Liver (tissue), 3 donors: ENCODE measurements at regions not wholly inside any gene's neighbourhood (a gene's known extent, or its start where the extent isn't known, plus 50 kb on each side); places are given as distances from the start of the nearest gene placed in this dataset.

Experiments used
- JUND ChIP-seq, 2 donors: IDR thresholded peaks; 2 replicates each; pipeline ENCODE4 v1.6.1; 2016; ENCODE audit warnings: antibody characterized with exemption in 2 of 2
- RAD21 ChIP-seq, 2 donors: IDR thresholded peaks; 2 replicates each; pipeline ENCODE4 v1.6.1; 2016; ENCODE audit warnings: antibody characterized with exemption in 2 of 2, mild to moderate bottlenecking in 2 of 2
- SP1 ChIP-seq: IDR thresholded peaks from 2 replicates; pipeline ENCODE4 v1.6.1; 2018; ENCODE audit warnings: antibody characterized with exemption, mild to moderate bottlenecking
- TAF1 ChIP-seq: conservative IDR thresholded peaks from 2 replicates; pipeline ENCODE4 v1.6.1; 2016; ENCODE audit warnings: antibody characterized with exemption, mild to moderate bottlenecking
- YY1 ChIP-seq: IDR thresholded peaks from 2 replicates; pipeline ENCODE4 v1.6.1; 2016; ENCODE audit warnings: antibody characterized with exemption, mild to moderate bottlenecking
- TF ChIP-seq, protein P1 (sequence below): IDR thresholded peaks from 2 replicates; pipeline ENCODE4 v1.6.1; 2016; ENCODE audit warnings: antibody characterized with exemption
- TF ChIP-seq, protein P2 (sequence below): fragments of 150-350 bp; IDR thresholded peaks from 2 replicates; pipeline ENCODE4 v1.5.1; 2017; ENCODE audit warnings: improper control_type of control experiment, low read depth, low read length; ENCODE audit not compliant: missing input control
- donor health status: healthy.
- donor health status: healthy.

DNA sequence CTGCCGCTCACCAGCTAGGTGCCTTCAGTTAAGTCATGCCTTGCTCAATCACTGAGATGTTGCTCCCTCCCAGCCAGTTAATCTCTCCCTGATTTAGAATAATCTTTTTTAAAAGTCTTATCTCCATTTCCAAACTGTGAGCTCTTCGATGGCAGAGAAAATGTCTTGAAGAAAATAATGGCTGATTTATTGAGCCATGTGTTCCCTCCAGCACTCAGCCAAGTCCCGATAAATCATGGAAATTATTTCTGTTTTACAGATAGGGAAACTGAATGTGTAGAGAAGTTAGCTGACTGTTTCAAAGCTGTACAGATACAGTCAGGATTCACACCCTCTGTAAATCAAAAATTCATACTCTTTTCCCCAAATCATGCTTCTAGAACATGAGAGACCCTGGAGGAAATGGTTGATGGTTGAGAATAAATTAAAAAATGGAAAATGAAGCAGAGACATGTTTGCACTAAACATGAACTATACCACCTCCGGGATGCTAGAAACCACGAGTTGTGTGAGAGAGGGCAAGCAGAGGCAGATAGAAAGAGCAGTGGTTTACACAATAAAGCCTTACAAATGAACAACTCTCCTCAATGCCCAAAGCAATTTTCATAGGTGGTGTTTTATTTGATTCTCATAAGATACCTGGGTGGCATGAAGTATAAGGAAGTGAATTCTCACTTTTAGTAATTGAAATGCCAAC lies 376.4 kb downstream of the PLPP3 start:
- TF ChIP-seq, protein P1, sequence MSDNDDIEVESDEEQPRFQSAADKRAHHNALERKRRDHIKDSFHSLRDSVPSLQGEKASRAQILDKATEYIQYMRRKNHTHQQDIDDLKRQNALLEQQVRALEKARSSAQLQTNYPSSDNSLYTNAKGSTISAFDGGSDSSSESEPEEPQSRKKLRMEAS = no peak
- TF ChIP-seq, protein P2, sequence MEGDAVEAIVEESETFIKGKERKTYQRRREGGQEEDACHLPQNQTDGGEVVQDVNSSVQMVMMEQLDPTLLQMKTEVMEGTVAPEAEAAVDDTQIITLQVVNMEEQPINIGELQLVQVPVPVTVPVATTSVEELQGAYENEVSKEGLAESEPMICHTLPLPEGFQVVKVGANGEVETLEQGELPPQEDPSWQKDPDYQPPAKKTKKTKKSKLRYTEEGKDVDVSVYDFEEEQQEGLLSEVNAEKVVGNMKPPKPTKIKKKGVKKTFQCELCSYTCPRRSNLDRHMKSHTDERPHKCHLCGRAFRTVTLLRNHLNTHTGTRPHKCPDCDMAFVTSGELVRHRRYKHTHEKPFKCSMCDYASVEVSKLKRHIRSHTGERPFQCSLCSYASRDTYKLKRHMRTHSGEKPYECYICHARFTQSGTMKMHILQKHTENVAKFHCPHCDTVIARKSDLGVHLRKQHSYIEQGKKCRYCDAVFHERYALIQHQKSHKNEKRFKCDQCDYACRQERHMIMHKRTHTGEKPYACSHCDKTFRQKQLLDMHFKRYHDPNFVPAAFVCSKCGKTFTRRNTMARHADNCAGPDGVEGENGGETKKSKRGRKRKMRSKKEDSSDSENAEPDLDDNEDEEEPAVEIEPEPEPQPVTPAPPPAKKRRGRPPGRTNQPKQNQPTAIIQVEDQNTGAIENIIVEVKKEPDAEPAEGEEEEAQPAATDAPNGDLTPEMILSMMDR = no peak
- no peak for TF ChIP-seq JUND (IDR thresholded peaks at IDR 0.05)
- no peak for TF ChIP-seq RAD21 (IDR thresholded peaks at IDR 0.05)
- TF ChIP-seq SP1 = no peak
- no peak for TF ChIP-seq TAF1
- no peak for TF ChIP-seq YY1
